A673 (cell line): ENCODE measurements at regions not wholly inside any gene's neighbourhood (a gene's known extent, or its start where the extent isn't known, plus 50 kb on each side); places are given as distances from the start of the nearest gene placed in this dataset.

ENCODE experiments used
- BruUV-seq: library from RNA; stranded (reverse); fragments of 400-500 nt; replicated peaks from 2 replicates; lab custom pipeline; 2021; lab: Mats Ljungman, UMichigan
- CTCF ChIA-PET: fragments of 300-600 bp; sonication (Branson Sonifier 250); formaldehyde crosslinking; loops from one replicate; lab custom pipeline; 2022; ENCODE audit warnings: antibody characterized with exemption; lab: Charles Lee
- POLR2A ChIA-PET: fragments of 300-600 bp; sonication (Branson Sonifier 250); formaldehyde crosslinking; loops from one replicate; lab custom pipeline; 2022; ENCODE audit warnings: antibody characterized with exemption; ENCODE audit not compliant: low non-redundant PET; lab: Charles Lee
- DNase-seq: peaks from one replicate; pipeline ENCODE4 v3.0.0-alpha.2; 2015; ENCODE audit warnings: low spot score
- H3K27ac ChIP-seq: fragments of 200-600 bp; sonication (generic); 2 replicates; pipeline ENCODE4 v1.5.1; 2016; ENCODE audit warnings: mixed run types, low read depth, mild to moderate bottlenecking, mixed read lengths, antibody characterized with exemption, low read length; ENCODE audit not compliant: poor library complexity, severe bottlenecking
- H3K27me3 ChIP-seq: fragments of 200-600 bp; sonication (generic); replicated peaks from 2 replicates; pipeline ENCODE4 v1.6.1; 2017; ENCODE audit warnings: mixed run types, low read depth, mild to moderate bottlenecking, mixed read lengths, antibody characterized with exemption, low read length; ENCODE audit not compliant: insufficient read depth, poor library complexity
- H3K36me3 ChIP-seq: fragments of 200-600 bp; sonication (generic); 2 replicates; pipeline ENCODE4 v1.6.1; 2016; ENCODE audit warnings: mixed run types, mild to moderate bottlenecking, mixed read lengths, antibody characterized with exemption, low read length; ENCODE audit not compliant: insufficient read depth, poor library complexity, severe bottlenecking
- H3K4me1 ChIP-seq: fragments of 200-600 bp; sonication (generic); 2 replicates; pipeline ENCODE4 v1.6.1; 2017; ENCODE audit warnings: mixed run types, mild to moderate bottlenecking, mixed read lengths, antibody characterized with exemption, low read length; ENCODE audit not compliant: insufficient read depth, poor library complexity, severe bottlenecking
- H3K4me3 ChIP-seq: fragments of 200-600 bp; sonication (generic); 2 replicates; pipeline ENCODE4 v1.5.1; 2016; ENCODE audit warnings: low read depth, mixed run types, mild to moderate bottlenecking, mixed read lengths, low read length; ENCODE audit not compliant: poor library complexity, severe bottlenecking
- H3K9me3 ChIP-seq: fragments of 200-600 bp; sonication (generic); 2 replicates; pipeline ENCODE4 v1.6.1; 2016; ENCODE audit warnings: mixed run types, low read depth, mild to moderate bottlenecking, mixed read lengths, antibody characterized with exemption, low read length; ENCODE audit not compliant: poor library complexity, severe bottlenecking
- CTCF ChIP-seq: fragments of 300-800, 200-600 bp; sonication (generic); conservative IDR thresholded peaks from 2 replicates; pipeline ENCODE4 v1.5.1; 2017; ENCODE audit warnings: low read depth, mild to moderate bottlenecking, antibody characterized with exemption, low read length, moderate library complexity, mixed read lengths
- EZH2 ChIP-seq: fragments of 200-600 bp; sonication (generic); IDR thresholded peaks from 2 replicates; pipeline ENCODE4 v1.6.1; 2017; ENCODE audit warnings: borderline replicate concordance, low read depth, mild to moderate bottlenecking, mixed read lengths, antibody characterized with exemption, low read length; ENCODE audit not compliant: poor library complexity, severe bottlenecking
- intact Hi-C: fragments of 100-400 bp; cut with micrococcal nuclease; formaldehyde crosslinking; loops from one replicate; pipeline ENCODE4 v1.10.0; 2022; ENCODE audit not compliant: unreplicated experiment

GRCh38 chr5:111627862-111628261, 115.5 kb upstream of the STARD4 start:
- BruUV-seq: no TSS peak
- H3K4me3 ChIP-seq: no peak overlapping the region
- no peaks in the 10 kb centered on the region for H3K36me3 ChIP-seq
- H3K27me3 ChIP-seq: no peaks in the 10 kb centered on the region
- H3K27ac ChIP-seq: no peak overlapping the region
- no peaks in the 10 kb centered on the region for H3K4me1 ChIP-seq
- intact Hi-C loops: no loop called here
- ChIA-PET POLR2A (no interaction called here), CTCF (interaction anchor here (0.6 kb wide), 1 partner anchor 509 kb away, joined by 7 read pairs; no protein-coding TSS in a partner anchor)
- no peaks in the 10 kb centered on the region for H3K9me3 ChIP-seq
- TF ChIP-seq EZH2 (no peak), CTCF (no peak)
- DNase-seq: no peak

- H3K4me3 ChIP-seq: no peak overlapping the region
- H3K4me1 ChIP-seq: no peaks in the 10 kb centered on the region
- H3K27me3 ChIP-seq: no peaks in the 10 kb centered on the region
- BruUV-seq: no TSS peak
- no peak overlapping the region for H3K27ac ChIP-seq
- TF ChIP-seq EZH2: no peak
- TF ChIP-seq CTCF: no peak
- ChIA-PET CTCF (no interaction called here), POLR2A (no interaction called here)
- intact Hi-C loops: no loop called here
- no peak for DNase-seq
- no peaks in the 10 kb centered on the region for H3K36me3 ChIP-seq
- no peaks in the 10 kb centered on the region for H3K9me3 ChIP-seq
Measured at GRCh38 chr5:111626473-111627148, 114.3 kb upstream of the STARD4 start.

- TF ChIP-seq CTCF (no peak), EZH2 (no peak)
- CTCF ChIA-PET: no interaction called here
- H3K4me3 ChIP-seq: no peak overlapping the region
- H3K36me3 ChIP-seq: no peaks in the 10 kb centered on the region
- H3K9me3 ChIP-seq: no peaks in the 10 kb centered on the region
- H3K4me1 ChIP-seq: no peaks in the 10 kb centered on the region
- no TSS peak for BruUV-seq
- intact Hi-C loops: no loop called here
- H3K27me3 ChIP-seq: no peaks in the 10 kb centered on the region
- no peak for DNase-seq
- H3K27ac ChIP-seq: no peak overlapping the region
- POLR2A ChIA-PET: no interaction called here
Measured at GRCh38 chr5:111618623-111619271, 106.4 kb upstream of the STARD4 start.
